HG03575 (cell line): ENCODE measurements at regions not wholly inside any gene's neighbourhood (a gene's known extent, or its start where the extent isn't known, plus 50 kb on each side); places are given as distances from the start of the nearest gene placed in this dataset.
"Not testable (repeated sequence)": the region's sequence is repeated elsewhere in the genome, so short reads cannot be mapped to it uniquely, and the experiment has no call there.

Experiments
- ATAC-seq: cut with Tn5 transposase; IDR thresholded peaks from one replicate; pipeline ENCODE4 v1.9.1; 2021; ENCODE audit not compliant: unreplicated experiment, insufficient number of reproducible peaks, low FRiP score; ENCODE audit errors: extremely low read depth

- no peak for ATAC-seq
Observed at GRCh38 chr22:48779211-48779643, 1048.4 kb downstream of the BRD1 start.

- ATAC-seq = no peak
Observed at GRCh38 chr22:48778308-48779195, 1049.1 kb downstream of the BRD1 start.

- no peak for ATAC-seq
Observed at GRCh38 chr22:48772286-48772907, 1055.3 kb downstream of the BRD1 start.

- ATAC-seq = no peak
Observed at GRCh38 chr22:48765595-48765994, 1062.1 kb downstream of the BRD1 start.

- ATAC-seq = no peak
Observed at GRCh38 chr22:48761546-48761945, 1066.1 kb downstream of the BRD1 start.

- no peak for ATAC-seq
Observed at GRCh38 chr22:48760481-48761390, 1066.9 kb downstream of the BRD1 start.

- no peak for ATAC-seq
Observed at GRCh38 chr22:48758881-48759875, 1068.5 kb downstream of the BRD1 start.

GRCh38 chr22:48757985-48758561 is 1069.6 kb downstream of the BRD1 start:
- ATAC-seq = no peak

GRCh38 chr22:48757581-48757980 is 1070.1 kb downstream of the BRD1 start:
- ATAC-seq = no peak

- ATAC-seq = not testable (repeated sequence)
Observed at GRCh38 chr22:48757135-48757534, 1070.5 kb downstream of the BRD1 start.

- no peak for ATAC-seq
Observed at GRCh38 chr22:48756146-48757111, 1071.2 kb downstream of the BRD1 start.

GRCh38 chr22:48755059-48755949 is 1072.4 kb downstream of the BRD1 start:
- ATAC-seq = no peak

- no peak for ATAC-seq
Observed at GRCh38 chr22:48754611-48755058, 1073.0 kb downstream of the BRD1 start.

- ATAC-seq = no peak
Observed at GRCh38 chr22:48753752-48754517, 1073.7 kb downstream of the BRD1 start.

- ATAC-seq = no peak
Observed at GRCh38 chr22:48753381-48753730, 1074.3 kb downstream of the BRD1 start.
